ENCODE measurements at regions not wholly inside any gene's neighbourhood (a gene's known extent, or its start where the extent isn't known, plus 50 kb on each side); places are given as distances from the start of the nearest gene placed in this dataset.

- TF ChIP-seq ARNT (IDR thresholded peaks at IDR 0.05) (no peak), BHLHE40 (IDR thresholded peaks at IDR 0.05; ENCODE audit: borderline replicate concordance) (no peak), NFRKB (IDR thresholded peaks at IDR 0.05) (no peak), SP1 (IDR thresholded peaks at IDR 0.05) (no peak), FOXK2 (IDR thresholded peaks at IDR 0.05) (no peak), FOXM1 (IDR thresholded peaks at IDR 0.05; ENCODE audit: borderline replicate concordance) (no peak), SUZ12 (IDR thresholded peaks at IDR 0.05) (no peak), TARDBP (IDR thresholded peaks at IDR 0.05) (no peak), L3MBTL2 (conservative IDR thresholded peaks at IDR 0.05) (no peak), PKNOX1 (IDR thresholded peaks at IDR 0.05) (no peak)
Measured at GRCh38 chr14:22476887-22477286, 112.1 kb downstream of the DAD1 start.

Measured in HEK293T (cell line).